Gastroesophageal sphincter (tissue), 3 donors: ENCODE measurements at regions not wholly inside any gene's neighbourhood (a gene's known extent, or its start where the extent isn't known, plus 50 kb on each side); places are given as distances from the start of the nearest gene placed in this dataset.

Experiments
- CTCF ChIP-seq, 4 experiments: fragments of 200-600 bp in 2 of 4; fragments of 450-650 bp in 2 of 4; sonication (generic) in 1 of 4; IDR thresholded peaks; one replicate each; pipeline ENCODE4 v1.5.1; 2017 to 2019; ENCODE audit warnings: antibody characterized with exemption in 4 of 4, mild to moderate bottlenecking in 2 of 4, moderate library complexity in 2 of 4
- EP300 ChIP-seq: sonication (generic); formaldehyde crosslinking; IDR thresholded peaks from one replicate; pipeline ENCODE4 v1.6.1; 2017; ENCODE audit warnings: antibody characterized with exemption, mild to moderate bottlenecking
- POLR2A ChIP-seq, 2 donors: fragments of 450-650 bp; IDR thresholded peaks; one replicate each; pipeline ENCODE4 v1.6.1; 2017; ENCODE audit warnings: antibody characterized with exemption in 2 of 2, mild to moderate bottlenecking in 2 of 2, moderate library complexity in 1 of 2
- POLR2AphosphoS5 ChIP-seq: sonication (generic); formaldehyde crosslinking; IDR thresholded peaks from one replicate; pipeline ENCODE4 v1.6.1; 2017; ENCODE audit warnings: antibody characterized with exemption

GRCh38 chr6:102812242-102812641 is 1418.7 kb downstream of the GRIK2 start:
- TF ChIP-seq CTCF (IDR thresholded peaks at IDR 0.05), result no peak
- TF ChIP-seq POLR2A (IDR thresholded peaks at IDR 0.05), result no peak
- TF ChIP-seq POLR2AphosphoS5, result no peak
- TF ChIP-seq EP300, result no peak
